AG09319 (cell line): ENCODE measurements at regions not wholly inside any gene's neighbourhood (a gene's known extent, or its start where the extent isn't known, plus 50 kb on each side); places are given as distances from the start of the nearest gene placed in this dataset.

Experiments used
- DNase-seq: peaks from one replicate; pipeline ENCODE4 v3.0.0-alpha.2; 2010; ENCODE audit warnings: low read depth; ENCODE audit errors: extremely low read depth
- TF ChIP-seq, protein P1 (sequence below): IDR thresholded peaks from 2 replicates; pipeline ENCODE4 v1.5.1; 2011; ENCODE audit warnings: low read depth, mild to moderate bottlenecking, inconsistent platforms, low read length, moderate library complexity

DNA sequence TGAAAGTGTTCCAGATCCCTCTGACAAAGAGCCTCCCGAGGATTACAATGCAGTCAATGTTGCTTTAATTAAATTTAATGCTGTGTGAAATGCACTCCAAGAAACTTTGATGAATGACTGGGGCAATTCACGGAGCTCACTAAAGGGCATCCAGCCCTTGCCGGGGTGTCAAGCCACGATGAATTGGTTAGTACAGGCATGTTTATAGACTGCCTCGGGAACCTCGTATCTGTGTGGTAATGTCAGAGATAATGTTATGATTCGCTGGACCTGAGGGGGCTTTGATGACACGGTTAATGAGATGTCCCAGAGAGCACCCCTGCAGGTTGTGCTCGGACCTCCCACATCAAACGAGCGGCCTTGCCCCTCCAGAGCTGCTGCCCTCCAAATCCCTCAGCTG lies 428.8 kb downstream of the NKX6-1 start:
- DNase-seq = no peak
- TF ChIP-seq, protein P1, sequence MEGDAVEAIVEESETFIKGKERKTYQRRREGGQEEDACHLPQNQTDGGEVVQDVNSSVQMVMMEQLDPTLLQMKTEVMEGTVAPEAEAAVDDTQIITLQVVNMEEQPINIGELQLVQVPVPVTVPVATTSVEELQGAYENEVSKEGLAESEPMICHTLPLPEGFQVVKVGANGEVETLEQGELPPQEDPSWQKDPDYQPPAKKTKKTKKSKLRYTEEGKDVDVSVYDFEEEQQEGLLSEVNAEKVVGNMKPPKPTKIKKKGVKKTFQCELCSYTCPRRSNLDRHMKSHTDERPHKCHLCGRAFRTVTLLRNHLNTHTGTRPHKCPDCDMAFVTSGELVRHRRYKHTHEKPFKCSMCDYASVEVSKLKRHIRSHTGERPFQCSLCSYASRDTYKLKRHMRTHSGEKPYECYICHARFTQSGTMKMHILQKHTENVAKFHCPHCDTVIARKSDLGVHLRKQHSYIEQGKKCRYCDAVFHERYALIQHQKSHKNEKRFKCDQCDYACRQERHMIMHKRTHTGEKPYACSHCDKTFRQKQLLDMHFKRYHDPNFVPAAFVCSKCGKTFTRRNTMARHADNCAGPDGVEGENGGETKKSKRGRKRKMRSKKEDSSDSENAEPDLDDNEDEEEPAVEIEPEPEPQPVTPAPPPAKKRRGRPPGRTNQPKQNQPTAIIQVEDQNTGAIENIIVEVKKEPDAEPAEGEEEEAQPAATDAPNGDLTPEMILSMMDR = no peak

DNA sequence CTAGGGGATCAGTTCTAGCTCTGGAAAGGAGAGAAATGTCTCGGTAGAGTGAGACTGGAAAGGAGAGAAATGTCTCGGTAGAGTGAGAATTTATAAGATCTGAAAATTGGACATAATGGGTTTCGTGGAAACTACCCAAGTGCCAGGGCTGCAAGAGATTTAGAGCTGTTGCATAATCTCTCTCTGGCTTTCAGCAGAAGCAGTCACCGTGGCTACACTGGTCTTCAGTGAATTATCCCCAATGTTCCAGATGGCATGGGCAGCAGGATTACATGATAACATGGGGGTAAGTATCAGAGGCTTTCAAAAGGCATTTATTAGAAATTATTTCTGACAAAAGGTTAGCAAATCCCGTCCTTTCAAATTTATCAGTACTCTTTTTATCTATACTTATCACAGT lies 435.5 kb downstream of the NKX6-1 start:
- TF ChIP-seq, protein P1 = no peak
- DNase-seq = no peak

DNA sequence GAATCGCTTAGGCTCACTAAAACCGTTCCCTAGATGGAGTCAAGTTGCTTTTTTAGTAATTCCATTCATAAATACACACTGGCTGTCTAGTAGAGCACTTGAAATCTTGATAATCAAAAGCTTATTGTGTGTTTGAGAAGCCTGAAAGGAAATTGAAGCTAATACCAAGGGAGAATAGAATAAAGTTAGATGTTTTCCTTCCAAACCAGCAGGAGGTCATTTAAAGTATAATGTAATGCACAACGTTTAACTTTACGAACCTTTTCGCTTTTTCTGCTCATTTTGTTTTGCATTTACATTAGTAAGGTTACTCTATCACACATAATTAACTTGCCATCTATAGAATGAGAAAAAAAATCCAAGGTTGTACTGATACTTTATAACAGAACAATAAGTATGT lies 440.9 kb downstream of the NKX6-1 start:
- no peak for DNase-seq
- TF ChIP-seq, protein P1 = no peak

GRCh38 chr4:84051639-84052038 lies 447.5 kb downstream of the NKX6-1 start:
- DNase-seq = no peak
- TF ChIP-seq, protein P1 = no peak

GRCh38 chr4:84051089-84051488 lies 448.0 kb downstream of the NKX6-1 start:
- no peak for DNase-seq
- TF ChIP-seq, protein P1 = no peak

DNA sequence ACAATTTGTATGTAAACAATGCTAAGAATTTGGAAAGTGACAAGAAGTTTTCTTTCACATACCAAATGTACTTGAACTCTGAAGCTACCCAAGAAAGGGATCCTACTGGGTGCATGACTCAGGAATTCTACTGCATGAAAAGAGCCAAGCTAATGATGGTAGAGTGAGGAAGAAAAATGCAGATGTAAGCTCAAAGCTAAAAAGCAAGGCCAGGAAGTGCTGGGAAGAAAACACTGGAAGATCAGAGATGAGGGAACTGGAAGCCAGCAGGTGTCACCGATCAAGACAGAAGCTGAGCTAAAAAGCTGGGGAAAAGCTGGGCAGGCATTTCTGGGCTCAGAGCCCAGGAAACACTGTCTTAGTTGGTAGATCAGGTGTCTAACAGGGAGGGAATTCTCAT lies 449.1 kb downstream of the NKX6-1 start:
- no peak for DNase-seq
- TF ChIP-seq, protein P1 = no peak

GRCh38 chr4:84046551-84046950 lies 452.5 kb downstream of the NKX6-1 start:
- DNase-seq = no peak
- TF ChIP-seq, protein P1 = no peak
